HAP-1 (cell line): ENCODE measurements at regions not wholly inside any gene's neighbourhood (a gene's known extent, or its start where the extent isn't known, plus 50 kb on each side); places are given as distances from the start of the nearest gene placed in this dataset.

Source experiments
- DNase-seq, 2 experiments: peaks; one replicate each; pipeline ENCODE4 v3.0.0-alpha.2; 2016 to 2020; ENCODE audit warnings: low spot score in 2 of 2
- H3K27me3 ChIP-seq: fragments of 250-450 bp; sonication (Bioruptor Pico); 2 replicates; pipeline ENCODE4 v1.5.1; 2020; ENCODE audit warnings: low read depth, mild to moderate bottlenecking, moderate library complexity
- H3K36me3 ChIP-seq: fragments of 250-450 bp; sonication (Bioruptor Pico); replicated peaks from 2 replicates; pipeline ENCODE4 v1.5.1; 2020; ENCODE audit warnings: mild to moderate bottlenecking
- H3K4me1 ChIP-seq: fragments of 250-450 bp; sonication (Bioruptor Pico); 2 replicates; pipeline ENCODE4 v1.5.1; 2020; ENCODE audit warnings: mild to moderate bottlenecking
- H3K4me3 ChIP-seq: fragments of 250-450 bp; sonication (Bioruptor Pico); 2 replicates; pipeline ENCODE4 v1.5.1; 2020; ENCODE audit warnings: mild to moderate bottlenecking, moderate library complexity
- H3K9me3 ChIP-seq: fragments of 250-450 bp; sonication (Bioruptor Pico); 2 replicates; pipeline ENCODE4 v1.5.1; 2020; ENCODE audit warnings: mild to moderate bottlenecking, moderate library complexity
- in situ Hi-C: fragments of 300-500 bp; cut with MboI; formaldehyde crosslinking; loops from 3 replicates; pipeline ENCODE4 v1.14.3; 2020; ENCODE audit warnings: low sequenced_read_pairs, inconsistent platforms, mixed read lengths

DNA sequence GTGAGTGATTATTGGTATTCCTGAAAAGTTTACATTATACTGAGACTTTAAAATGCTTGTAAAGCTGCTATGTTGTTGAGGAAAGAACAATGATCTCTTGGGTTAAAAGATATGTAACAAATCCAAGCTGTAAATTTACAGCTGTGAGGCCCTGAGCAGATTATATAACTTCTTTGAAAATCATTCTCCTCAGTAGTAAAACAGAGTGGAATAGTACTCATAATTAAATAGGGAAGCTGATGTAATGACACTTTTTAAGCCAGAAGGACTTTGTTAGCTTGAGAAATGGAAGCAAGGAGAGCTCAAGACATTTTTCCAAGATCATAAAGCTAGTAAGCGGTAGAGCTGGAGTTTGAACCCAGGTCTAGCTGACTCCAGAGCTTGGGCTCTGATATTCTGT is 363.9 kb downstream of the TMEM135 start:
- no peak for DNase-seq
- in situ Hi-C loops: no loop called here
- H3K36me3 ChIP-seq: no peaks in the 10 kb centered on the region

DNA sequence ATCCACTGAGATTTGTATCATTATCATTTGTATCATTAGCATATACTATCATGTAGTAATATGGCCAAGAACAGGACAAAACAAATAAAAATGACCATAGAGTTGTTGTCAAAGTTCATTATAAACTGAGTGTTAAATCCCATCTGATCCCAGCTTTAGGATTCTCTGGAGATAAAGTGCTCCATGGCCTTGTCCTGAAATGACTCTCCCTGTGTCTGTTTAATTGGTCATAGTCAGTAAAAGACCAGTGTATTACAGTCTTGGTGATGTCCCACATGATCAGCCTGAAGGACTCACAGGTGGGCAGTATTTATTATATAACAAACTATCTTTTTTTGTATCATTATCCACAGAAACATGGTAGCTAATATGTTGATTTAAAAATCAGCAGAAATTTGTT is 361.6 kb downstream of the TMEM135 start:
- no peak for DNase-seq
- no peaks in the 10 kb centered on the region for H3K27me3 ChIP-seq
- H3K9me3 ChIP-seq: no peaks in the 10 kb centered on the region
- in situ Hi-C loops: no loop called here
- H3K4me1 ChIP-seq: no peaks in the 10 kb centered on the region
- H3K4me3 ChIP-seq: no peak overlapping the region
- H3K36me3 ChIP-seq: no peaks in the 10 kb centered on the region

More for the DNA sequence above, 363.9 kb downstream of the TMEM135 start:
- H3K9me3 ChIP-seq: no peaks in the 10 kb centered on the region
- no peaks in the 10 kb centered on the region for H3K4me1 ChIP-seq
- no peaks in the 10 kb centered on the region for H3K27me3 ChIP-seq
- no peak overlapping the region for H3K4me3 ChIP-seq

DNA sequence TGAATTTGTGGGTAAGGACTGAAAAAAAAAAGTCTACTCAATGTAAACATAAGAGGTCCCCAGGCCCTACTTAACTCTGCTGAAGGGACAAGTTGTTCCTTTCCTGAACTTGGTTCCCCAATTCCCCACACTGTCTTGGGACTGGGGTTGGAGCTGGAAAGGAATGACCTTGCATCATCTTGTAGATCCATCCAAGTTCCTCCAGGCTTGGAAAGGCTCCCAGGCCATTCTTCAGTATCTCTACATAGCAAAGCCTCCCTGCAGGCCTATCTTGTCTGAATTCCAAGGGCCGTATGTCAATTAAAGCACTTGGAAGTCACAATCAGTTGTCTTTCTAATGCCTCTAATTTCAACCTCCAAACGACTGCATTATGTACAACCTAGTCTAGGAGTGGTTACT is 361.2 kb downstream of the TMEM135 start:
- H3K27me3 ChIP-seq: no peaks in the 10 kb centered on the region
- no peaks in the 10 kb centered on the region for H3K4me1 ChIP-seq
- H3K9me3 ChIP-seq: no peaks in the 10 kb centered on the region
- DNase-seq: no peak
- in situ Hi-C loops: no loop called here
- H3K36me3 ChIP-seq: no peaks in the 10 kb centered on the region
- H3K4me3 ChIP-seq: no peak overlapping the region

DNA sequence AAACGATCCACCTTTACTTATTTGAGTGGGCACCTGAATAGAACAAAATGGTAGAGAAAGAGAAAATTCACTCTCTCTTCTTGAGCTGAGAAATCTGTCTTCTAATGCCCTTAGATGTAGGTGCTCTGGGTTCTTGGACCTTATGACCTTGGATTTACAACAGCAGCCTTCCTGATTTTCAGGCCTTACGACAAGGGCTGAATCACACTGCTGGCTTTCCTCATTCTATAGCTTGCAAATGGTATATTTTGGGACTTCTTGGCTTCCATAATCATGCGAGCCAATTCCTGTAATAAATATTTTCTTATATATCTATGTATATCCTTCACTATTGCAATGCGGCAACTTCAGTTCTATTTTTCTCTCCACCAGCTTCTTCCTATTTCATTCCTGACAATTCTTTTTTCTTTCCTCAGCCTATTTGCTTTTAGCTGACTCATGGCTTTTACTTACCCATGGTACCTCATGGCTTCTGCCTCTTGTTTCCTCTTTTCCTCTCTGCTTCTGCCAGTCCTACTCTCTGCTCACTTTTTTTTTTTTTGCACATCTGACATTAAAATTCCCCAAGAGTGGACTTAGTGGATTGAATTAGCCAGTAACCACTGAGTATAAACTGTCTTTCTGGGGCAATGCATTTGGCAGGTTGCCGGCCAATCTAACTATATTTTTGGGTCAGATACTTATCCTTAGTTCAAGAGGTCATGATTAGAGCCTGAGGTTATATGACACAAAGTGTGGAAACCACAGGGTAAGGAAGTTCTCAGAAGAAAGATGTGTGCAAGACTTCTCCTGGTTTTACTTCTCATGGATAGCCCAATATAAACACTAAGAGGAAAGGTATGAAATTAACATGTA is 359.5 kb downstream of the TMEM135 start:
- no peak for DNase-seq
- H3K4me3 ChIP-seq: no peak overlapping the region
- peaks cover 2% of the 10 kb centered on the region; the same call in 1 of the 2 replicates for H3K27me3 ChIP-seq
- H3K36me3 ChIP-seq: no peaks in the 10 kb centered on the region
- no peaks in the 10 kb centered on the region for H3K9me3 ChIP-seq
- H3K4me1 ChIP-seq: no peaks in the 10 kb centered on the region
- in situ Hi-C loops: no loop called here

GRCh38 chr11:87394924-87395323 is 357.2 kb downstream of the TMEM135 start:
- Histone ChIP-seq H3K4me1 (no peaks in the 10 kb centered on the region), H3K27me3 (peaks cover 2% of the 10 kb centered on the region; the same call in 1 of the 2 replicates), H3K36me3 (no peaks in the 10 kb centered on the region), H3K9me3 (no peaks in the 10 kb centered on the region), H3K4me3 (no peak overlapping the region)
- in situ Hi-C loops: no loop called here
- DNase-seq: no peak

GRCh38 chr11:87392665-87393064 is 354.9 kb downstream of the TMEM135 start:
- Histone ChIP-seq H3K27me3 (peaks cover 2% of the 10 kb centered on the region; the same call in 1 of the 2 replicates), H3K9me3 (no peaks in the 10 kb centered on the region), H3K4me3 (no peak overlapping the region), H3K36me3 (no peaks in the 10 kb centered on the region), H3K4me1 (no peaks in the 10 kb centered on the region)
- in situ Hi-C loops: no loop called here
- DNase-seq: no peak

- no peak for DNase-seq
- Histone ChIP-seq H3K9me3 (no peaks in the 10 kb centered on the region), H3K27me3 (peaks cover 2% of the 10 kb centered on the region; the same call in 1 of the 2 replicates), H3K4me1 (no peaks in the 10 kb centered on the region), H3K4me3 (no peak overlapping the region), H3K36me3 (no peaks in the 10 kb centered on the region)
- in situ Hi-C loops: no loop called here
These were observed 353.8 kb downstream of the TMEM135 start for GRCh38 chr11:87391496-87391895.

- Histone ChIP-seq H3K4me1 (no peaks in the 10 kb centered on the region), H3K4me3 (no peak overlapping the region), H3K36me3 (no peaks in the 10 kb centered on the region), H3K27me3 (no peaks in the 10 kb centered on the region), H3K9me3 (no peaks in the 10 kb centered on the region)
- in situ Hi-C loops: no loop called here
- DNase-seq: no peak
These were observed 346.5 kb downstream of the TMEM135 start for GRCh38 chr11:87384078-87384729.

GRCh38 chr11:87374038-87374807 is 336.5 kb downstream of the TMEM135 start:
- H3K36me3 ChIP-seq: no peaks in the 10 kb centered on the region
- peaks cover 24% of the 10 kb centered on the region for H3K27me3 ChIP-seq
- DNase-seq: no peak

More at GRCh38 chr11:87374038-87374807, 336.5 kb downstream of the TMEM135 start:
- in situ Hi-C loops: no loop called here
- H3K4me3 ChIP-seq: no peak overlapping the region
- H3K9me3 ChIP-seq: no peaks in the 10 kb centered on the region
- no peaks in the 10 kb centered on the region for H3K4me1 ChIP-seq
